22Rv1 (cell line): ENCODE measurements at regions not wholly inside any gene's neighbourhood (a gene's known extent, or its start where the extent isn't known, plus 50 kb on each side); places are given as distances from the start of the nearest gene placed in this dataset.
"Not testable (repeated sequence)": the region's sequence is repeated elsewhere in the genome, so short reads cannot be mapped to it uniquely, and the experiment has no call there.

Experiments used
- H3K27ac ChIP-seq: fragments of 450-650 bp; 2 replicates; pipeline ENCODE4 v1.5.1; 2017
- ZFX ChIP-seq: fragments of 450-650 bp; IDR thresholded peaks from 2 replicates; pipeline ENCODE4 v1.6.1; 2017; ENCODE audit warnings: antibody characterized with exemption, borderline replicate concordance
- TF ChIP-seq, protein P1 (sequence below): fragments of 450-650 bp; IDR thresholded peaks from 2 replicates; pipeline ENCODE4 v1.5.1; 2017; ENCODE audit warnings: mild to moderate bottlenecking

DNA sequence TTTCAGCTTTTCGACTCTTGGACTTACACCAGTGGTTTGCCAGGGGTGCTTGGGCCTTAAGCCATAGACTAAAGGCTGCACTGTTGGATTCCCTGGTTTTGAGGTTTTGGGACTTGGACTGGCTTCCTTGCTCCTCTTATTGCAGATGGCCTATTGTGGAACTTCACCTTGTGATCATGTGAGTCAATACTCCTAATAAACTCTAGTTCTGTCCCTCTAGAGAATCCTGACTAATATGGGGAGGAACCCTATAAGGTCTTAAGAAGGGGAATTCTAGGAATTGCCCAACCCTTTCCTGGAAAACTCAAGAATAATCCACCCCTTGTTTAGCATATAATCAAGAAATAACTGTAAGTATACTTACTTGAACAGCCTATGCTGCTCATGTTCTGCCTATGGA, 491.8 kb downstream of the TMEM135 start:
- H3K27ac ChIP-seq: no peak overlapping the region
- no peak for TF ChIP-seq ZFX
- TF ChIP-seq, protein P1, sequence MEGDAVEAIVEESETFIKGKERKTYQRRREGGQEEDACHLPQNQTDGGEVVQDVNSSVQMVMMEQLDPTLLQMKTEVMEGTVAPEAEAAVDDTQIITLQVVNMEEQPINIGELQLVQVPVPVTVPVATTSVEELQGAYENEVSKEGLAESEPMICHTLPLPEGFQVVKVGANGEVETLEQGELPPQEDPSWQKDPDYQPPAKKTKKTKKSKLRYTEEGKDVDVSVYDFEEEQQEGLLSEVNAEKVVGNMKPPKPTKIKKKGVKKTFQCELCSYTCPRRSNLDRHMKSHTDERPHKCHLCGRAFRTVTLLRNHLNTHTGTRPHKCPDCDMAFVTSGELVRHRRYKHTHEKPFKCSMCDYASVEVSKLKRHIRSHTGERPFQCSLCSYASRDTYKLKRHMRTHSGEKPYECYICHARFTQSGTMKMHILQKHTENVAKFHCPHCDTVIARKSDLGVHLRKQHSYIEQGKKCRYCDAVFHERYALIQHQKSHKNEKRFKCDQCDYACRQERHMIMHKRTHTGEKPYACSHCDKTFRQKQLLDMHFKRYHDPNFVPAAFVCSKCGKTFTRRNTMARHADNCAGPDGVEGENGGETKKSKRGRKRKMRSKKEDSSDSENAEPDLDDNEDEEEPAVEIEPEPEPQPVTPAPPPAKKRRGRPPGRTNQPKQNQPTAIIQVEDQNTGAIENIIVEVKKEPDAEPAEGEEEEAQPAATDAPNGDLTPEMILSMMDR: no peak

DNA sequence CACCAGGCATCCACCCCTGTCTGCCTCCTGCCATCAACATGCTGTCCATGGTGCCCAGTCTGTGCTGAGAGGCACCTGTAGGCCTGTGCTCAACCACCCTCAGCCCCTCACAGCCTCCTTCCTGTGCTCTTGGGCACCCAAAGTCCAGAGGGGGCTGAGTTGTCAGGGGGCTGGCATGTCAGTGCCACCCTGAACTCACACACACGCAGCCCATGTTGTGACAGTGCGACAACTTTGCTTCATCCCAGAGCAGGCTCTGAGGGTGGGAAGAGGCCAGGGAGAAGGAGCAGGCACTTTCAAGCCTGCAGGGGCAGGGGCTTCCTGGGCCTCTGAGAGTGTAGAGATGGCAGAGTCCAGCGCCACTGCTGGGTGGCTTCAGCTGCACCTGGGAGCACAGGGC, 491.0 kb downstream of the TMEM135 start:
- TF ChIP-seq ZFX: no peak
- TF ChIP-seq, protein P1: no peak
- H3K27ac ChIP-seq: no peak overlapping the region

DNA sequence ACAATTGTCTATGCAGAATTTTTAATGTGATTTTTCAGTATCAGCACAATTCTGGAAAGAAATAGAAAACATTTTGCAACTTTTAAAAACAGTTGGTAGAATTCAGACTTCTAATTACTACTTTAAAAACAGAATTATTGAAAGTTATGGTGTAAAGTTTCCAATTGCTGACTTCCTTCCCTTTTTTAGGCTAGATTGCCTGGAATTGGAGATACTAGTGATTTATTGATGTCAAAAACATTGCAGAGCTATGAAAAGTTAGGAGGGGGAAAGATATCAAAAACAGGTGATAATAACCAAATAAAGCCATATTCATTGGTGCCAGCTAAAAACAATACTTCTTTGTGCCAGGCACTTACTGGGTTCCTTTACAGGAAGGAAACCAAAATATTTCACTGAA, 485.5 kb downstream of the TMEM135 start:
- TF ChIP-seq ZFX: no peak
- TF ChIP-seq, protein P1: no peak
- no peak overlapping the region for H3K27ac ChIP-seq

DNA sequence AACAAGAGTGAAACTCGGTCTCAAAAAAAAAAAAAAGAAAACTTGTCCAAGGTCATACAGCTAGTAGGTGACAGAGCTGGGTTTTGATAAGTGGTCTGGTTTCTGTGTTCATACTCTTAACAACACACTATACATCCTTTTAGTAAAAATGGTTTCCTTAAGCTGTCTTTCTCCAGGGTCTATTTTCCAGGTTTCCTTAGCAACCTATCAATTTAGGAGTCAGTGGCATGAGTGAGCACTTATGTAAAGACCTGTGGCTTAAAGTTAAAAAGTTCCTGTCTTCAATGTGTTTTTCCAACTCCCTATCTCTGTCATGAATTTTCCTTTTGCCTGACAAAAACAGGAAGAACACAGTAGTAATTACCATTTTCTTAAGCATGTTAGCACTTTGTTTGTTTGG, 480.5 kb downstream of the TMEM135 start:
- TF ChIP-seq, protein P1: no peak
- no peak for TF ChIP-seq ZFX
- no peak overlapping the region for H3K27ac ChIP-seq

DNA sequence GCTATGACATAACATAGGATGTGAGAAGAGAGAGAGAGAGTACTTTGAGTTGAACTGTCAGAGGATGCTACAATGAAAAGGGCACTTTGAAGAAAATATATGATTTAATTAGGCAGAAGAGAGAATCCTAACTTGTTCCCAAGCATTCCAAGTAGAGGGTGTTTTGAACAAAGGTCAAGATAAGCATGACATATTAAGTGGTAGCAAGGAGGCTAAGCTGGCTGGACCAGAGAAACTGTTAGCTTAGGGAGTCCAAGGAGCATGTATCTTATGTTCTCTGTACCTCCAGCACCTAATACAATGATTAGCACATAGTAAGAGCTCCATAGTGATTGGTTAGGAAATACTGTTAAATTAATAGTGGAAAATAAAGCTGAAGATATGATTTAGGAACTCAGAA, 479.6 kb downstream of the TMEM135 start:
- TF ChIP-seq, protein P1: no peak
- no peak for TF ChIP-seq ZFX

DNA sequence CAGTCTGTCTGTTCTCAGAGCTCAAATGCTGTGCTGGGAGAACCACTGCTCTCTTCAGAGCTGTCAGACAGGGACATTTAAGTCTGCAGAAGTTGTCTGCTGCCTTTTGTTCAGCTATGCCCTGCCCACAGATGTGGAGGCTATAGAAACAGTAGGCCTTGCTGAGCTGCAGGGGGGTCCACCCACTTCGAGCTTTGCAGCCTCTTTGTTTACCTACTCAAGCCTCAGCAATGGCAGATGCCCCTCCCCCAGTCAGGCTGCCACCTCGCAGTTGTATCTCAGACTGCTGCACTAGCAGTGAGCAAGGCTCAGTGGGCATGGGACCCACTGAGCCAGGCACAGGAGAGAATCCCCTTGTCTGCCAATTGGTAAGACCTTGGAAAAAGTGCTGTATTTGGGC, 470.0 kb downstream of the TMEM135 start:
- H3K27ac ChIP-seq: not testable (repeated sequence)

More for the DNA sequence above, 479.6 kb downstream of the TMEM135 start:
- no peak overlapping the region for H3K27ac ChIP-seq

DNA sequence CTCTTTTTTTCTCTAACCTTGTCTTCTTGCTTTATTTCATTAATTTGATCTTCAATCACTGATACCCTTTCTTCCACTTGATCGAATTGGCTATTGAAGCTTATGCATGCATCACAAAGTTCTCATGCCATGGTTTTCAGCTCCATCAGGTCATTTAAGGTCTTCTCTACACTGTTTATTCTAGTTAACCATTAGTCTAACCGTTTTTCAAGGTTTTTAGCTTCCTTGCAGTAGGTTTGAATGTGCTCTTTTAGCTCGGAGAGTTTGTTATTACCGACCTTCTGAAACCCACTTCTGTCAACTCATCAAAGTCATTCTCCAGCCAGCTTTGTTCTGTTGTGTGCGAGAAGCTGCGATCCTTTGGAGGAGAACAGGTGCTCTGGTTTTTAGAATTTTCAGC, 469.2 kb downstream of the TMEM135 start:
- H3K27ac ChIP-seq: not testable (repeated sequence)

DNA sequence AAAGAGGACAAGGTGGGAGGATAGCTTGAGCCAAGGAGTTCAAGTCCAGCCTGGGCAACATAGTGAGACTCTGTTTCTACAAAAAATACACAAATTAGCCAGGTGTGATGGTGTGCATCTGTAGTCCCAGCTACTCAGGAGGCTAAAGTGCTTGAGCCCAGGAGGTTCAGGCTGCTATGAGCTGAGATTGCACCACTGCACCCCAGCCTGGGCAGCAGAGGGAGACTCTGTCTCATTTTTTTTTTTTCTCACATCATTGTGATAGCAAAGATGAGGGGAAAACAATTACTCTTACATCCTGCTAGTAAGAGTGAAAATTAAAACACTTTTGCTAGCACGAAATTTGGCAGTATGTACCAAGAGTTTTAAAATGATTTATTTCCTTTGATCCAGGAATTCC, 463.7 kb downstream of the TMEM135 start:
- no peak overlapping the region for H3K27ac ChIP-seq
- TF ChIP-seq, protein P1: no peak
- TF ChIP-seq ZFX: no peak

DNA sequence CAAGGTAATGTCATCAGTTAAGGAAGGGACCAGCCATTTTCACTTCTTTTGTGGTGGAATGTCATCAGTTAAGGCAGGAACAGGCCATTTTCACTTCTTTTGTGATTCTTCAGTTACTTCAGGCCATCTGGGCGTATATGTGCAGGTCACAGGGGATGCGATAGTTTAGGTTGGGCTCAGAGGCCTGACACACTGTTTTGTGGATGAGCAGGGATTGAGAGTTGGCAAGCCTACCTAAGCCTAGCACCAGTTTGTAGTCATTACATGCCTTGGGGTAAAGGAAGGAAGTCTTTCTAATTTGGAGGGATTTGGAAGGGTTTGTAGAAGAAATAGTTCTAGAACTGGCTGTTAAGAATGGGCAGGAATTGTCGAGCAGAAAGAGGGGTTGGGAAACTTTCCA, 457.2 kb downstream of the TMEM135 start:
- not testable (repeated sequence) for H3K27ac ChIP-seq

DNA sequence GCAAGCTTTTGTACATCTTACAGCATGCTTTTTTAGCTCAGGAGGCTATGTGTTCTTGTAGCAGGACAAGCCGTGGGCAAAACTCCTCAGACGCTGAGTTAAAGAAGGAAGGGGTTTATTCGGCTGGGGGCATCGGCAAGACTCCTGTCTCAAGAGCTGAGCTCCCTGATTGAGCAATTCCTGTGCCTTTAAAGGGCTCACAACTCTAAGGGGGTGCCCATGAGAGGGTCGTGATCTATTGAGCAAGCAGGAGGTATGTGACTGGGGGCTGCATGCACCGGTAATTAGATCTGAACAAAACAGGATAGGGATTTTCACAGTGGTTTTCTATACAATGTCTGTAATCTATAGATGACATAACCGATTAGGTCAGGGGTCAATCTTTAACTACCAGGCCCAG, 456.3 kb downstream of the TMEM135 start:
- H3K27ac ChIP-seq: not testable (repeated sequence)
